ENCODE measurements at regions not wholly inside any gene's neighbourhood (a gene's known extent, or its start where the extent isn't known, plus 50 kb on each side); places are given as distances from the start of the nearest gene placed in this dataset.

DNA sequence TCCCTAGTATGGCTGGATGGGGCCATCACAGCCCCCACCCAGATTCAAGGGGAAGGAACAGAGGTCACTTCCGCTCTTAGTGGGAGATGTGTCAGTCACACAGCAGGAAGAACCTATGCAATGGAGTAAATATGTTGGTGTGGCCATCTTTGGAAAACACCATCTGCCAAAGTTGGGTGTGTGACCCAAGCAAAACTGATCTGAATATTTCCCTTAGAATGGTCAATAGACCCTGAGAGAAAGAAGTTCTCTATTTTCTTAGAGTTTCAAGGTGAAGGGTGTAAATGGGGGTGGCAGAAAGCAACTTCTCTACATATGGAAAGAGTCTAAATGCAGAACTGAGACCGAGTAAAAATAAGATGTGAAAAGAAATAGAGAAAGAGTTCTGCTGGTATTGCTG is 212.7 kb downstream of the ESM1 start:
- TF ChIP-seq ELF1 (IDR thresholded peaks at IDR 0.05), result no peak
- TF ChIP-seq, protein P1, sequence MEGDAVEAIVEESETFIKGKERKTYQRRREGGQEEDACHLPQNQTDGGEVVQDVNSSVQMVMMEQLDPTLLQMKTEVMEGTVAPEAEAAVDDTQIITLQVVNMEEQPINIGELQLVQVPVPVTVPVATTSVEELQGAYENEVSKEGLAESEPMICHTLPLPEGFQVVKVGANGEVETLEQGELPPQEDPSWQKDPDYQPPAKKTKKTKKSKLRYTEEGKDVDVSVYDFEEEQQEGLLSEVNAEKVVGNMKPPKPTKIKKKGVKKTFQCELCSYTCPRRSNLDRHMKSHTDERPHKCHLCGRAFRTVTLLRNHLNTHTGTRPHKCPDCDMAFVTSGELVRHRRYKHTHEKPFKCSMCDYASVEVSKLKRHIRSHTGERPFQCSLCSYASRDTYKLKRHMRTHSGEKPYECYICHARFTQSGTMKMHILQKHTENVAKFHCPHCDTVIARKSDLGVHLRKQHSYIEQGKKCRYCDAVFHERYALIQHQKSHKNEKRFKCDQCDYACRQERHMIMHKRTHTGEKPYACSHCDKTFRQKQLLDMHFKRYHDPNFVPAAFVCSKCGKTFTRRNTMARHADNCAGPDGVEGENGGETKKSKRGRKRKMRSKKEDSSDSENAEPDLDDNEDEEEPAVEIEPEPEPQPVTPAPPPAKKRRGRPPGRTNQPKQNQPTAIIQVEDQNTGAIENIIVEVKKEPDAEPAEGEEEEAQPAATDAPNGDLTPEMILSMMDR (IDR thresholded peaks at IDR 0.05), result no peak

All from SK-N-SH (cell line).